ENCODE measurements at regions not wholly inside any gene's neighbourhood (a gene's known extent, or its start where the extent isn't known, plus 50 kb on each side); places are given as distances from the start of the nearest gene placed in this dataset.
A peak's percentile ranks its signal among the peaks of the same experiment; 100 is the strongest.

GRCh38 chr3:67832817-67833216 lies 178.4 kb upstream of the SUCLG2 start:
- no CpG with 5 or more reads among the region's 1 CpG for WGBS, 2 donors (ENCODE audit: extremely low coverage in 2 of 2, insufficient read length in 2 of 2, insufficient replicate concordance in 1 of 2)
- H3K4me2 ChIP-seq (ENCODE audit: insufficient read depth, low read length, poor library complexity, severe bottlenecking) = no peak overlapping the region
- H2BK120ac ChIP-seq (ENCODE audit: low read depth, low read length) = no peak overlapping the region
- no peak overlapping the region for H3K27ac ChIP-seq (replicated peaks; ENCODE audit: low read length)
- no peak for DNase-seq (ENCODE audit: low spot score)
- no peak overlapping the region for H3K23ac ChIP-seq (ENCODE audit: low read depth, low read length, poor library complexity)
- H2BK5ac ChIP-seq (ENCODE audit: low read length) = no peak overlapping the region
- H3K18ac ChIP-seq (ENCODE audit: low read length) = no peak overlapping the region
- no peaks in the 10 kb centered on the region for H3K79me1 ChIP-seq (ENCODE audit: low read depth, low read length)
- no peak overlapping the region for H3K4me3 ChIP-seq (ENCODE audit: low read length in 2 of 2)
- no peak overlapping the region for H2AFZ ChIP-seq (ENCODE audit: low read length)
- no peak overlapping the region for H3K4ac ChIP-seq (ENCODE audit: low read length)
- H4K8ac ChIP-seq (ENCODE audit: low read depth, low read length) = no peak overlapping the region
- no peaks in the 10 kb centered on the region for H3K9me3 ChIP-seq (replicated peaks in 1 of 2; ENCODE audit: control insufficient read depth in 2 of 2, insufficient read depth in 1 of 2, low read depth in 1 of 2, low read length in 2 of 2)
- H2BK15ac ChIP-seq (ENCODE audit: low read length) = no peak overlapping the region
- H3K4me1 ChIP-seq (ENCODE audit: control insufficient read depth in 2 of 2, insufficient read depth in 1 of 2, low read depth in 1 of 2, low read length in 2 of 2) = no peaks in the 10 kb centered on the region
- no peak overlapping the region for H2BK12ac ChIP-seq (ENCODE audit: low read length)
- no peak overlapping the region for H2AK5ac ChIP-seq (ENCODE audit: low read depth, low read length)
- H4K91ac ChIP-seq (ENCODE audit: low read depth, low read length, poor library complexity) = no peak overlapping the region
- no peak overlapping the region for H3K14ac ChIP-seq (ENCODE audit: low read length)
- no peak overlapping the region for H3K9ac ChIP-seq (ENCODE audit: low read depth, low read length, poor library complexity)
- H3K27me3 ChIP-seq (ENCODE audit: control insufficient read depth in 3 of 3, insufficient read depth in 3 of 3, low read depth in 1 of 3, low read length in 3 of 3) = no peaks in the 10 kb centered on the region
- no peaks in the 10 kb centered on the region for H3K36me3 ChIP-seq (replicated peaks in 1 of 2; ENCODE audit: control insufficient read depth in 2 of 2, insufficient read depth in 2 of 2, low read length in 2 of 2)

DNA sequence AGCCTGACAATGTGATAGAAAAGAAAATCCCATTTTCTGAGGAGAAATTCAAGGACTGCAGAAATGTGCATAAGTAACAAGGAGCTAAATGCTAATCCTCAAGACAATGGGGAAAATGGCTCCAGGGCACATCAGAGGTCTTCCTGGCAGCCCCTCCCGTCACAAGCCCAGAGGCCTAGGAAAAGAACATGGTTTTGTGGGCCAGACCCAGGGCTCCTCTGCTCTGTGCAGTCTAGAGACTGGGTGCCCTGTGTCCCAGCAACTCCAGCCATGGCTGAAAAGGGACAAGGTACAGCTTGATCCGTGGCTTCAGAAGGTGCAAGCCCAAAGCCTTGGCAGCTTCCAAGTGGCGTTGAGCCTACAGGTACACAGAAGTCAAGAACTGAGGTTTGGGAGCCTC lies 176.8 kb upstream of the SUCLG2 start:
- Histone ChIP-seq H3K14ac (ENCODE audit: low read length) (no peak overlapping the region), H3K4me1 (ENCODE audit: control insufficient read depth in 2 of 2, insufficient read depth in 1 of 2, low read depth in 1 of 2, low read length in 2 of 2) (no peaks in the 10 kb centered on the region), H3K9ac (ENCODE audit: low read depth, low read length, poor library complexity) (no peak overlapping the region), H3K9me3 (replicated peaks in 1 of 2; ENCODE audit: control insufficient read depth in 2 of 2, insufficient read depth in 1 of 2, low read depth in 1 of 2, low read length in 2 of 2) (no peaks in the 10 kb centered on the region), H3K4ac (ENCODE audit: low read length) (no peak overlapping the region), H2AK5ac (ENCODE audit: low read depth, low read length) (no peak overlapping the region), H2BK5ac (ENCODE audit: low read length) (no peak overlapping the region), H3K27ac (replicated peaks; ENCODE audit: low read length) (no peak overlapping the region), H3K4me2 (ENCODE audit: insufficient read depth, low read length, poor library complexity, severe bottlenecking) (no peak overlapping the region), H3K79me1 (ENCODE audit: low read depth, low read length) (no peaks in the 10 kb centered on the region), H3K18ac (ENCODE audit: low read length) (peak overlapping the region; percentile 5), H2BK12ac (ENCODE audit: low read length) (no peak overlapping the region), H3K23ac (ENCODE audit: low read depth, low read length, poor library complexity) (no peak overlapping the region), H2BK15ac (ENCODE audit: low read length) (no peak overlapping the region), H3K4me3 (ENCODE audit: low read length in 2 of 2) (no peak overlapping the region), H3K27me3 (ENCODE audit: control insufficient read depth in 3 of 3, insufficient read depth in 3 of 3, low read depth in 1 of 3, low read length in 3 of 3) (no peaks in the 10 kb centered on the region), H4K8ac (ENCODE audit: low read depth, low read length) (no peak overlapping the region), H3K36me3 (replicated peaks in 1 of 2; ENCODE audit: control insufficient read depth in 2 of 2, insufficient read depth in 2 of 2, low read length in 2 of 2) (no peaks in the 10 kb centered on the region), H2BK120ac (ENCODE audit: low read depth, low read length) (no peak overlapping the region), H2AFZ (ENCODE audit: low read length) (no peak overlapping the region), H4K91ac (ENCODE audit: low read depth, low read length, poor library complexity) (no peak overlapping the region)
- no peak for DNase-seq (ENCODE audit: low spot score)
- WGBS, 2 donors (ENCODE audit: extremely low coverage in 2 of 2, insufficient read length in 2 of 2, insufficient replicate concordance in 1 of 2) = no CpG with 5 or more reads among the region's 3 CpGs

- Histone ChIP-seq H3K9ac (ENCODE audit: low read depth, low read length, poor library complexity) (no peak overlapping the region), H3K9me3 (replicated peaks in 1 of 2; ENCODE audit: control insufficient read depth in 2 of 2, insufficient read depth in 1 of 2, low read depth in 1 of 2, low read length in 2 of 2) (no peaks in the 10 kb centered on the region), H3K79me1 (ENCODE audit: low read depth, low read length) (no peaks in the 10 kb centered on the region), H2AK5ac (ENCODE audit: low read depth, low read length) (no peak overlapping the region), H3K36me3 (replicated peaks in 1 of 2; ENCODE audit: control insufficient read depth in 2 of 2, insufficient read depth in 2 of 2, low read length in 2 of 2) (no peaks in the 10 kb centered on the region), H3K4me3 (ENCODE audit: low read length in 2 of 2) (no peak overlapping the region), H3K4ac (ENCODE audit: low read length) (no peak overlapping the region), H2BK120ac (ENCODE audit: low read depth, low read length) (no peak overlapping the region), H2BK15ac (ENCODE audit: low read length) (no peak overlapping the region), H3K4me1 (ENCODE audit: control insufficient read depth in 2 of 2, insufficient read depth in 1 of 2, low read depth in 1 of 2, low read length in 2 of 2) (no peaks in the 10 kb centered on the region), H2BK12ac (ENCODE audit: low read length) (no peak overlapping the region), H2BK5ac (ENCODE audit: low read length) (no peak overlapping the region), H3K14ac (ENCODE audit: low read length) (no peak overlapping the region), H2AFZ (ENCODE audit: low read length) (no peak overlapping the region), H3K4me2 (ENCODE audit: insufficient read depth, low read length, poor library complexity, severe bottlenecking) (no peak overlapping the region), H3K18ac (ENCODE audit: low read length) (no peak overlapping the region), H4K8ac (ENCODE audit: low read depth, low read length) (no peak overlapping the region), H3K27ac (replicated peaks; ENCODE audit: low read length) (no peak overlapping the region), H3K23ac (ENCODE audit: low read depth, low read length, poor library complexity) (no peak overlapping the region), H4K91ac (ENCODE audit: low read depth, low read length, poor library complexity) (no peak overlapping the region), H3K27me3 (ENCODE audit: control insufficient read depth in 3 of 3, insufficient read depth in 3 of 3, low read depth in 1 of 3, low read length in 3 of 3) (no peaks in the 10 kb centered on the region)
- DNase-seq (ENCODE audit: low spot score) = no peak
- no CpG with 5 or more reads among the region's 1 CpG for WGBS, 2 donors (ENCODE audit: extremely low coverage in 2 of 2, insufficient read length in 2 of 2, insufficient replicate concordance in 1 of 2)
Measured at GRCh38 chr3:67828486-67829010, 174.1 kb upstream of the SUCLG2 start.

- H3K36me3 ChIP-seq (replicated peaks in 1 of 2; ENCODE audit: control insufficient read depth in 2 of 2, insufficient read depth in 2 of 2, low read length in 2 of 2) = no peaks in the 10 kb centered on the region
- H3K4me1 ChIP-seq (ENCODE audit: control insufficient read depth in 2 of 2, insufficient read depth in 1 of 2, low read depth in 1 of 2, low read length in 2 of 2) = no peaks in the 10 kb centered on the region
- no peak overlapping the region for H4K91ac ChIP-seq (ENCODE audit: low read depth, low read length, poor library complexity)
- H3K4ac ChIP-seq (ENCODE audit: low read length) = no peak overlapping the region
- H3K27ac ChIP-seq (replicated peaks; ENCODE audit: low read length) = no peak overlapping the region
- H2BK15ac ChIP-seq (ENCODE audit: low read length) = no peak overlapping the region
- H2BK12ac ChIP-seq (ENCODE audit: low read length) = no peak overlapping the region
- H3K9ac ChIP-seq (ENCODE audit: low read depth, low read length, poor library complexity) = no peak overlapping the region
- no peak overlapping the region for H4K8ac ChIP-seq (ENCODE audit: low read depth, low read length)
- no peak overlapping the region for H2BK120ac ChIP-seq (ENCODE audit: low read depth, low read length)
- no peak overlapping the region for H3K4me3 ChIP-seq (ENCODE audit: low read length in 2 of 2)
- no peak overlapping the region for H3K23ac ChIP-seq (ENCODE audit: low read depth, low read length, poor library complexity)
- DNase-seq (ENCODE audit: low spot score) = no peak
- no peak overlapping the region for H3K4me2 ChIP-seq (ENCODE audit: insufficient read depth, low read length, poor library complexity, severe bottlenecking)
- H3K27me3 ChIP-seq (ENCODE audit: control insufficient read depth in 3 of 3, insufficient read depth in 3 of 3, low read depth in 1 of 3, low read length in 3 of 3) = no peaks in the 10 kb centered on the region
- no CpG with 5 or more reads among the region's 4 CpGs for WGBS, 2 donors (ENCODE audit: extremely low coverage in 2 of 2, insufficient read length in 2 of 2, insufficient replicate concordance in 1 of 2)
- no peak overlapping the region for H2AFZ ChIP-seq (ENCODE audit: low read length)
- no peaks in the 10 kb centered on the region for H3K9me3 ChIP-seq (replicated peaks in 1 of 2; ENCODE audit: control insufficient read depth in 2 of 2, insufficient read depth in 1 of 2, low read depth in 1 of 2, low read length in 2 of 2)
- H3K14ac ChIP-seq (ENCODE audit: low read length) = no peak overlapping the region
- no peak overlapping the region for H2AK5ac ChIP-seq (ENCODE audit: low read depth, low read length)
- H3K79me1 ChIP-seq (ENCODE audit: low read depth, low read length) = no peaks in the 10 kb centered on the region
- no peak overlapping the region for H3K18ac ChIP-seq (ENCODE audit: low read length)
- H2BK5ac ChIP-seq (ENCODE audit: low read length) = no peak overlapping the region
Measured at GRCh38 chr3:67821135-67821534, 166.7 kb upstream of the SUCLG2 start.

Measured in neuronal stem cell (in vitro differentiated cells).